GM19397 (cell line): ENCODE measurements at regions not wholly inside any gene's neighbourhood (a gene's known extent, or its start where the extent isn't known, plus 50 kb on each side); places are given as distances from the start of the nearest gene placed in this dataset.

Experiments used
- ATAC-seq: cut with Tn5 transposase; IDR thresholded peaks from one replicate; pipeline ENCODE4 v1.9.1; 2021; ENCODE audit warnings: mild to moderate bottlenecking, moderate library complexity; ENCODE audit not compliant: unreplicated experiment

DNA sequence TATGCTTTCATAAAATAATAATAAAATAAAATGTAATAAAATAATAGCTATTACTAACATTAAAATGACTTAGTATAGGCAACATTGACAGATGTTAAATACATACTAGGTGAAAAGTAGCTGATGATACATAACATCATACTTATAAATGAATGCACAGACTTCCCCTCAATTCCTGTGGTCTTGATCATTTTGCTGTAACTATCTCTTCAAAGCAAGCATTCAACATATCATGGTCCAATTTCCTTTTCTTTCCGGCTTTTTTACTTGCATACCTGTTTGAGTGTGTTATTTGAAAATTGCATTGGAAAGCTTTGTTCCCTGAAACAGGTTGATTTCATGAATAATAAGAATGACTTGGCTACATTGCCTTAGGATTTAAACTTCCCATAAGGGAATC lies 309.3 kb downstream of the HDGFL1 start:
- ATAC-seq, result no peak

DNA sequence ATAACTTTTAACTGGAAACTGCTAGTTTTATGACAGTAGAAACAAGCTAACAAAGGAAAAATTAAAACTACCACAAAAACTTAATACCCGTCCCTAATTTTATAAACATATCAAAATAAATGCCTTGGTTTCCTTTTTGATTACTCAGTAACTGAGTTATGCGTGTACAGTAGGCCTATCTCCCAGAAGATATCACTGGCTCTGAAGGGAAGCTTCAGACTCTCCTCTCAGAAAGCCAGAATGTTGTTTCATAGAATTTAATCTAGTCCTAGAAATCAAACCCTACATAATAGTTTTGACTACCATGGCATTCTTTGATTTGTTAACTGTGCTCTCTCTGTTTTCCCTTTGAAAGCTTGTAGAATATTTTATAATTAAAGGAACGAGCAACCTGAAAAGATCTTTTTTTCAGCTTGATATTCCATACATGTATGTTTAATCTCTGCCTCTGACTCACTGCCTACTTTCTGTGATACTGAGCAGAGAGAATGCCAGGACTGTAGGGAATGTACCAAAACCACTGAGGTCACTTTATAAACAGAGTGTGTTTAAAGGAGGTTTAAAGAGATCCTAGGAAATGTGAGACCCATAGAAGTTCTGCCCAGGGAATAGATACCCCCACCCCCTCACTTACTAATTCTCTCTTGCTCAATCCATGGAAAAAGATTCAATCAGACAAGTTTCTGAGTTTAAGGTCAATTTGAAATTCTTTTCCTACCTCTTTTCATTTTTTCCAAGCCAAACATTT lies 311.5 kb downstream of the HDGFL1 start:
- ATAC-seq, result no peak

DNA sequence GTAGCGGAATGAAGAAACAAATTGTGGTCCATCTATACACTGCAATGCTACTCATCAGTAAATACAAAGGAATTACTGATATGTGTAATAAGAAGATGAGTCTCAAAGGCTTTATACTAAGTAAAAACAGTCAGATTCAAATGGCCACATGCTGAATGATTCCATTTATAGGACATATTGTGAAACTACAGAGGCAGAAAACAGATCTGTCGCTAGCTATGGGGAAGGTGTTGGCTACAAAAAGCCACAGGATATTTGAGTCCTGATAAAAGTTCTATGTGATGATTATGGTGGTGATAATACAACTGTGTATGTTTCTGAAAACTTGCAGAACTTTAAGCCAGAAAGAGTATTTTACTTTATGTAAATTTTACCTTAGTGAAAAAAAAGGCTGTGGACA lies 313.2 kb downstream of the HDGFL1 start:
- no peak for ATAC-seq

DNA sequence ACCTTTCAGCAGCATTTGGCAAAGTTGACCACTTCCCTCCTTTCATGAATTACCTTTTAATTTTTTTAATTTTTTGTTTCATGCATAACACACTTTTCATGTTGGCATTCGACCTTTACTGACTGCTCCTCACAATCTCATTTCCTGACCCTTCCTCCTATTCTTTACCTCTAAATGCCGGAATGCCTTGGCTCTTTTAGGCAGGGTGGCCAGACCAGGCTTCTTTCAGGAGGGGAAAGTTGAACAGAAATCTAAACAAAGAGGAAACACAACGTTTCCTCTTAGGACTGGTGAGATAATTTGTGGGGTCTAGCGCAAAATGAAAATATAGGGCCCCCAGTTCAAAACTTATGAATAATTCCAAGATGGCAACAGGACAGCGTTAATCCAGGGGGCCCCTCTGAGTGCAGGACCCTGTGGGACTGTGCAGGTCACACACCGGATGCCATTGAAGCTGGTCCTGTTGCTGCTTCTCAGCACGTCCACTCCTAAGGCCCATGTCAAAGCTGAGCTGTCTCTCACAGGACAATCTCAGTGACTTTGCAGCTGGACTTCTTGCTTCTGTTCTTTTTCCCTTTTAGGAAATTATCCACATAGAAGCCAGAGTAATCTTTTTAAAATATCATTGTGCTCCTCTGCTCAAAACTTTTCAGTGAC lies 313.8 kb downstream of the HDGFL1 start:
- ATAC-seq, result no peak

DNA sequence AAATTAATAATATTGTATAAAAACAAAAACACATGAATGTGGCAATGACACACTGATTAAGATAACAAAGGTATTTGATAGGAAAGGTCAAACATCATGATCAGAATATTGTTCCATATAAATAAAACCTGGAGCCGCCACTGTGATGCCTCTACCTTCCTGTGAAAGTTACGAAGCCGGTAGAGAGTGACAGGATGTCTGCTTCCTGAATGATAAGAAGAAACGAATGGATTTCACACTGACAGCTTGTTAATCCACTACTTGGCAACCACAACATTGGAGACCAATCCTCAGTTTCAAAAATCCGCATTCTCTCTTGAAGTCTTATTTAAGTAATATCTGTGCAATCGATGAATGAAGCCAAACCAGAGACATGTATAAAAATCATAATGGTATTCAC lies 315.1 kb downstream of the HDGFL1 start:
- no peak for ATAC-seq

DNA sequence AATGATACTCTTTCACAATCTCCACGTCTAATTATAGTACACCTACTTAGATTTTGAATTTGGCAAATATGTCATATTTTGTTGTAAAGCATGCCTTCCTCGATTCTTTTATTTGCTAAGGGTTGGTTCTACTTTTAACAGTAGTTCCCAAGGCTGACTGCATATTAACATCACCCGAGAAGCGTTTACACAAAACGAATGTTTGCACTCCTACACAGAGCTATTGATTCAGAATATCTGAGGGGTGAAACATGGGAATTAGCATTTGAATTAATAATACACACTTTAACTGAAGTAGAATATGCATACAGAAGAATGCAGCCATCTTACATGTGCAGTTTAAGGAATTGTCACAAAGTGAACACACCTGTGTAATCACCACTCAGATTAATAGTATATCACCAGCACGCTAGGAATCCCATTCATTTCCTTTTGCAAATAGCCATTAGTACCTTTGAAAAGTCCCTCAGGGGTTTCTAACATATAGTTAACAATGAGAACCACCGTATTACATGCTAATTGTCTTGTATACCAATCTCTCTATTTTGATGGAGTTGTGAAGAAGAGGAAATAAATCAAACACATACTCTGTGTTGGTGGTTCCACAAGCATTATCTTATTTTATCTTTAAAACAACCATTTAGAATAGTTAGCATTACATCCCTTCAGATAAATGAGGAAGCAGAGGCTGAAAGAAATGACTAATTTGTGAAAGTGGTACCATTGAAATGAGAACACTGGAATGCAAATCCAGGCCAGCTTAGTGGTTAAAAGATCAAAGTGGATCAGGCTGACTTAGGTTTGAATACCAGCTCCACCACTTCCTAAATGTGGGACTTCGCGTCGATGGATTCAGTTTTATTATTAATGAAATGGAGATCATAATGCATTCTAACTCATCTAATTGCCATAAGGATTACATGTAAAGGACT lies 317.6 kb downstream of the HDGFL1 start:
- ATAC-seq, result no peak

DNA sequence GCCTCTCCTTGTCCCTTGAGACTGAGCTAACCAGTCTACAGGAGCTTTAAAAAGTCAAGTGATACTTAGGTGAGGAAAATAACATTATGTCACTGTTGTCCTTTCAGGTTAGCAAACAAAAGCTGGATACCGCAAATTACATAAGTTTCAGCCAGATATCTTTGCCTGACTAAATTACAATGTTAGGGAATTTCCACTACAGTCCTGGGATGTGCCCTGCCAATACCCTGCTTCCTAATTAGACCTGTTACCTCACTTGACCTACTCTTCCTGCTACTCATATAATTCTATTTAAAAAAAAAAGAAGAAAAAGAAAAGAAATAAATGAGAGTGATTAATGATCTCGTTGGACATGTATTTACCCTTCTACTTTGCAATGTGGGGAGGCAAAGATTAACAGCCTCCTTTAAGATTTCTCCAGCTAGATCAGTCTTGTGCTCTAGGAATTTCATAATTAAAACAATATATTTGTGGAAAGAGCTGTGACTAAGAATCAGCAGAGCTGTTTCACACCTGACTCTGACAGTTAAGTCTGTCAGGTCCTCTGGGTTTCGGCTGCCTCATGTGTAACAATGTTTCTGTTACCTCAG lies 318.9 kb downstream of the HDGFL1 start:
- no peak for ATAC-seq

DNA sequence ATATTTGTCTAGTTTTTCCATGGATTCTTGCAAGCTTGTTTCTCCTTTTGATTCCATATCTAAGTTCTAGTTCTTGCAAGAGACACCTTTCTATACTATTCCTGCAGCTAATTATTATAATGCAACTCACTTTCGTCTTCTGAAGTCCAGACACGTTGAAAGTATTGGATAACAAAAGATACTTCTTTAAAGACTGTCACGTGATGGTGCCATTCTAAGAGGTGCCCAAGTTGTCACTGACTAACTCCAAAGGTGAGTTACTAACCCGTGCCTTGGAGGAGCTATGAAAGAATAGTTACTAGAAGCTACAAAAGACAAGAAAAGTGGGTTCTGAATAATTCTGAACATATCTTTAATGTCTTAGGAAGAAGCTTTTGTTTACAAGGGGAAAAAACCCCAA lies 322.6 kb downstream of the HDGFL1 start:
- ATAC-seq, result no peak

DNA sequence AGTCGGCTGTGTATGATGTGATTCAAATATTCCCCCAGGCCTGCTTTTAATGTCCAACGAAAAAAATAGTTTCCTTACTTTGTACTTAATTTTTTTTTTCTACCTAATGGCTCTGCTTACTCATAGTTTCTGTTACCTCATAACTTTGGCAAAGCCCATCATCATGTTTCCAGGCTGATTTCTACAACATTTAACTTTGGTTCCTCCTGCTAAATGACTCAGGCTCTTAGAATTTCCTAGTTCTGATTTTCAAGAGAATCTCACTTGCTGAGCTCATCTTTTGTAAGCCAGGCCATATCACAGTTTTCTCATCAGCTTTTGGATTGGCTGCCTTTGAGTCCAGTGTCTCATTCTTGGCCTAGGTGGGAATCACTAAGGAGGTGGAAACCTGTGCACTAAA lies 323.1 kb downstream of the HDGFL1 start:
- ATAC-seq, result no peak

DNA sequence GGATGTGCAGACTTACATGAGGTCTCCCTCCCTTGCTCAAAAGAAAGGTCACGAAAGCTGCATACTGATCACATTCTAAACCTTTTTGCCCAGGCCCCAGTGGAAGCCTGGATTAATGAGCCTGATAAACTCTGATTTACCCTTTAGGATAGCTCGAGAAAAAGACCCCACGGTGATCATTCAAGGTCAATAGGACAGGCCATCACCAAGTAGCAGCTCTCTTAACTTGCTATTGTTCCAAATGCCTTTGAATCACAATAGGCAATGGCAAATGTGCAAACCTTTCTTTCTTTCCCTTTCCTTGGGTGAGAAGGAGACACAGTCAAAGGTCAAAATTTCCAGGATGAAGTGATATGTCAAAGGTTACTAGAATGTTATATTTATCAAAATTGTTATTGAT lies 327.3 kb downstream of the HDGFL1 start:
- ATAC-seq, result no peak

DNA sequence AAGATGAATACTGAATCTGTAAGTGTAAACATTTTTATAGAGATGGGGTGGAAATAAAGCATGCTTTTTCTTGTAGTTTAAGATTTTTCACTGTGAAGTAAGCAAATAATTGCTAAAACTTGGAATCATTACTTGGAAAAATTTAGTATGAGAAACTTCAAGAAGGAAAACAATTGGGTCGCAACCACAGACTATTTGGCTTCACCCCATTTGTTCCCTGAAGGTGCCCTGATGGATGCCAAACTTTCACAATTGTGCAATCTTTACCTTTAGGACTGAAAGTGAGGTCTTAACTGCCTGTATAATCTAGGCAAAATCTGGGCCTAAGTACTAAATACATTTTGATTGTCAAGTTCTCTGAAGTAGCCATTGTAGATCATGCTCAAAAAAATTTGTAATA lies 330.1 kb downstream of the HDGFL1 start:
- no peak for ATAC-seq

DNA sequence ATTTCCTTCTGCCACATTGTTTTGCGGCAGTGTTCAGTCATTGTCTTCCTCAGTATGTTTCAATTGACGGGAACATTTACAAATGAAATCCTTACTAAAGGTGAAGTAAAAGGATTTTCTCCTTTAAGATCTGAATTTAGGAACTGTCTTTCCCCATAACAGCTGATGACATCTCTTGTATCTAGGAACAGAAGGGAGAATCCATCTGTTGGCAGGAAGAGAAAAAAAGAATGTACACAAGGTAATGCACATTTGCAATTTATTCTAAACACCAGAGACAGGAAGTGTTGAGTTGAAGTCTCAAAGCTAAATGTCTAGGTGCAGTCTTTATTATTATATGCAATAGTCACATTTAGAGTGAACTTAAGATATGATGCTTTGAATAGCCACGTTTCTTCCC lies 334.5 kb downstream of the HDGFL1 start:
- ATAC-seq, result no peak

DNA sequence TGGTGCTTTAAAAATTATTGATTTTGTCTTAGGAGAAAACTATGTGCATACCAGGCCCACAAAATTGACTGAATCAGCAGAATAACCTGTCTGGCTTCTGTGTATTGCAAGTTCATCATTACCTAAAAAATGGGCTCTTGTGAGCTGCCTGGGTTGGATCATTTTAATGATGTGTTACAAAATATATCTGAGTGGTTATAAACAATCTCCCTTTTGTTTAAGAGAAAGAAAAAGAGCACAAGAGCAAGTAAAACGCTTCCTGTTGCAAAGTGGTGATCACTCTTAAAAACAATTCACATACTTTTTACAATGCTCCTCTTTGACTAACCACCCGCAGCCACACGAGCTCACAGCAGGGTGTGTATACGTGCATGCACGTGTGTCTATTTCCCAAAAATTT lies 335.1 kb downstream of the HDGFL1 start:
- no peak for ATAC-seq

DNA sequence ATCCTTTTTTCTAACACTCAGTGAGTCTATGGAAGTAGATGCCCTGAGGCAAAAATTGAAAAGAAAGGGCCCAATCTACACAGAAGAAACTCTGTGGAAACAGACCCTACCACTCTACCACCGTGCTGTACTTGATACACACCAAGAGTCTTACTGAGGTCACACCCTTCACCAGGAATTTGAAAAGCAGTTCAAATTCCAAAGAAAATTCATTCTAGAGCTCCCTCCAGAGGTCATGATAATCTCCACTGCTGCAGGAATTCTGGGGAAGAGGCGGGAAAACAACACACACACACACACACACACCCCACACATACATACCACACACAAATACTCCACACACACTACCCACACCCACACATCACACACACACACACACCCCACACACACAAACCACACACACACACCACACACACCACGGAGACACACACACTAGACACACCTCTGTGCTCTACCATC lies 336.8 kb downstream of the HDGFL1 start:
- ATAC-seq, result no peak

DNA sequence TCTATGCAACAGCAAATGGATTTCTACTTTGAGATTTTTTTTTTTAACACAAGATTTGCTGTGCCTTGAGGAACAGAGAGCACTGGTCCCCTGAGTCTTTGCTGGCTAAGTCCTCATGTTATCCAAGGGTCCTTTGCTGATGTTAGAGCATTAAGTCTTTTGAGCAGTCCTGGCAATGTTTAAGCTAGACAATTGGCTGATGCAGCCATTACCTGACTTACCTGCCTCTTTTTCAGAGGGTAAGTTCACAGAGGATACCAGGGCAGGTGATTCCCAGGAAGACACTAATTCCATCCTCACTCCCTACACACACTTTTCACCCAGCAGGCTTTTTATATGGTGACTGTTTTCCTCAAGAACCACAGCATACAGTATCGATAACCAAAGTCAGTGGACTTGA lies 337.7 kb downstream of the HDGFL1 start:
- no peak for ATAC-seq

DNA sequence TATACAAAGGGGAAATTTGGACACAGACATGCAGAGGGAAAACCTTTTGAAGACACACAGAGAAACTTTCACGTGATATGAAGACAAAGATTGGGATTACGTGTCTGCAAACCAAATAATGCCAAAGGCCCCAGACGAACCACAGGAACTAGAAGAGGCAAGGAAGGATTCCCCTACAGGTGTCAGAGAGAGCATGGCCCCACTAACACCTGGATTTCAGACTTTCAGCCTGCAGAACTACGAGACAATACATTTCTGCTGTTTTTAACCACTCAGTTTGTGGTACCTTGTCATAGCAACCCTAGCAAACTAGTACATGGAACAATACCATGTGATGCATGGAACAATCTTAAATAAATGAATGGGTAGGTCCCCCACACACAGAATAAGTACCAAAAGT lies 341.0 kb downstream of the HDGFL1 start:
- no peak for ATAC-seq

DNA sequence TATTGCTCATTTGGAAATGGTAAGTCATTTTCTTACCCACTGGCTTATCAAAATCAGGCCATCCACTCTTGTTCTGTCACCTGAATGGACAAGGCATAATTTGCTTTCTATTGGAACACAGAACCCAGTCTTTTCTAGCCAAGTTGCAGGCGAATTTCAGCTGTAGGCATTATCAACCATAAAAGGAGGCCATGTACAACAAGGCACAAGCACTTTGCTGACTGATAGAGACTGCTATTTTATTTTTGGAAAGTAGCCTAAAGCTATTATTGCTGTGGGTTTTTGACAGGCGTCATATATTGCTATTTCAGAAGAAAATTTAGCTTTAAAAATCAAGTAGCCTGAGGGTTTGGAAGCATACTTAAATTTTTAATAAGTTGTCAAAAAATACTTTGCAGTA lies 344.2 kb downstream of the HDGFL1 start:
- no peak for ATAC-seq

DNA sequence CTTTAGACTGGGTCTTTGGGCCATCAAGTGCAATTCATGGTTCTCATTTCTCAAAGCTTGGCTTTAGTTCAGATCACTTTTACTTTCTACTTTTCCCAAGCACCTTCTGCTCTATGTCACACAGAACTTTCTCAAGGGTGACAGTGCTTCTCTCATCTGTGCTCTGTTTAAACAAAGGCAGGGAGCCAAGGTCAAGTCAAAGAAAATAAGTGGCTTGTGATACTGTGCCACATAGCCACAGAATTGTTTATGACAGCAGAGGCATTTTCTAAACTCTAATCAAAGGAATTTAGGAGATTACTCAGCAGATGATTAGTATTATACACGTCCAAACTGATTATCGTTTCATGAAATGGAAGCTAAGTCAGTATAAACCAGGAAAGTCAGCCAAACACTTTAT lies 348.0 kb downstream of the HDGFL1 start:
- ATAC-seq, result no peak

DNA sequence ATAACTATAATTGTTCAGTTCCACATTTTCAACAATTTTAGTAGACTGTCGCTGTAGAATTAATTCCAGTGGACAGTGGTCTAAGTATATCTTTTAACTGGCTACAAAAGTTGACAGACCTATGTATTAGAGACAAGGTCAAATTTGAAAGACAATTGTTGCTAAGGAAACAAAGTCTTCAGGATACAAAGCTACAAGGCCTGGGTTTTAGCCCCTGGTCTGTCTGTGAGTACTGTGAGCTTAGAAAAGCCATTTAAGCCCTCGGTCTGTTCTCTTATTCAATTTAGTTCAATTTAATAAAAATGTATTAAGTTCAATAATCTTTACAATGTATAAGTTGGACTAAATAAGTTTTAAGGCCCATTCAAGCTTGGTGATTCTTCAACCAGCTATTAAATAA lies 352.5 kb downstream of the HDGFL1 start:
- no peak for ATAC-seq

DNA sequence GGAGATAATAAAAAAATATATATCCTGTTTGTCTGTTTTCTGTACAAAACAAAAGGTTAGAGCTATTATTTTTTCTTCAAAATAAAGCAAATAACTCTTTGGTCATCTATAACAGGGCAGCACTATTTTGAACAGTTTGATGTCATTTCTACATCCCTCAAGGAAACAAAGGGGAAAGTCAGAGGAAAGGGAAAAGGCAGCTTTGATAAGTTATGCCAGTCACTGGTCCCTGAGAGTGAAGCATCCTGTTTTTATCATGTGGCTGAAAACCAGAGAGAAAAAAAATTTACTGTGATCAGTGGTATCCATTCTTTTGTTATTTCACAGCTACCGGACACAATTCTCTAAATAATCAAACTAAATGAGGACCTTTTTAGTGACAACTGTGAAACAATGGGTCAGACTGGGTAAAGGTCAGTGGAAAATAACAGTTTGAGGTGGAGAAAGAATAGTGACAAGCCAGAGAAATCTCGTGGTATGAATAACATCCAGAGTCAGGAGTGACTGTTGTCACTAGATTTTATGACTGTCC lies 356.0 kb downstream of the HDGFL1 start:
- no peak for ATAC-seq
